B cell (primary cell): ENCODE measurements at regions not wholly inside any gene's neighbourhood (a gene's known extent, or its start where the extent isn't known, plus 50 kb on each side); places are given as distances from the start of the nearest gene placed in this dataset.

ENCODE experiments used
- ATAC-seq: fragments of 200-7000 bp; cut with Tn5 transposase; one replicate; pipeline ENCODE4 v1.10.0; 2021; ENCODE audit warnings: low read depth, mild to moderate bottlenecking, moderate number of reproducible peaks, moderate library complexity
- CTCF ChIA-PET: fragments of 350-600 bp; sonication (Branson Sonifier 250); formaldehyde crosslinking; loops from one replicate; lab custom pipeline; 2021; ENCODE audit warnings: antibody characterized with exemption, inconsistent platforms; lab: Charles Lee
- POLR2A ChIA-PET: fragments of 350-600 bp; sonication (Branson Sonifier 250); formaldehyde crosslinking; loops from one replicate; lab custom pipeline; 2021; ENCODE audit warnings: antibody characterized with exemption; lab: Charles Lee
- DNase-seq: peaks from one replicate; pipeline ENCODE4 v3.0.0; 2013
- H2AFZ ChIP-seq: 2 replicates; pipeline ENCODE4 v1.6.1; 2012; ENCODE audit warnings: mild to moderate bottlenecking, low read depth, low read length; ENCODE audit not compliant: insufficient read depth, poor library complexity, severe bottlenecking
- H3K27ac ChIP-seq, 2 donors: 1 replicate in 1 of 2; 2 replicates in 1 of 2; pipeline ENCODE4 v1.5.1; 2012 to 2013; ENCODE audit warnings: low read length in 2 of 2, mild to moderate bottlenecking in 2 of 2, moderate library complexity in 1 of 2
- H3K27me3 ChIP-seq, 4 experiments: fragments of 200-600 bp in 1 of 4; sonication (generic) in 1 of 4; replicated peaks in 1 of 4; 1 replicate in 2 of 4; 2 replicates in 2 of 4; pipeline versions ENCODE4 v1.6.1 to v1.7.0; 2013 to 2016; ENCODE audit warnings: low read length in 3 of 4, mild to moderate bottlenecking in 2 of 4, mixed read lengths in 1 of 4, moderate library complexity in 1 of 4; ENCODE audit not compliant: insufficient read depth in 4 of 4, control insufficient read depth in 3 of 4; ENCODE audit errors: control extremely low read depth in 1 of 4
- H3K36me3 ChIP-seq, 2 experiments: replicated peaks in 1 of 2; 1 replicate in 1 of 2; 2 replicates in 1 of 2; pipeline versions ENCODE4 v1.6.1 to v1.7.1; 2013; ENCODE audit warnings: low read length in 1 of 2; ENCODE audit not compliant: insufficient read depth in 2 of 2, control insufficient read depth in 1 of 2; ENCODE audit errors: control extremely low read depth in 1 of 2, extremely low read depth in 1 of 2
- H3K4me1 ChIP-seq, 2 donors: fragments of 200-600 bp in 1 of 2; sonication (generic) in 1 of 2; 1 replicate in 1 of 2; 2 replicates in 1 of 2; pipeline versions ENCODE4 v1.5.1 to v1.6.1; 2013 to 2017; ENCODE audit warnings: low read length in 2 of 2; ENCODE audit not compliant: control insufficient read depth in 2 of 2, insufficient read depth in 2 of 2
- H3K4me2 ChIP-seq: replicated peaks from 2 replicates; pipeline ENCODE3; 2012; ENCODE audit warnings: mild to moderate bottlenecking, low read depth, low read length; ENCODE audit not compliant: poor library complexity, severe bottlenecking
- H3K4me3 ChIP-seq, 5 experiments: fragments of 200-600 bp in 1 of 5; sonication (generic) in 1 of 5; 1 replicate in 3 of 5; 2 replicates in 2 of 5; pipeline versions ENCODE4 v1.5.1 to v1.7.0; 2011 to 2016; ENCODE audit warnings: low read length in 4 of 5, mild to moderate bottlenecking in 4 of 5, low read depth in 2 of 5, control low read depth in 1 of 5, moderate library complexity in 1 of 5; ENCODE audit not compliant: insufficient read depth in 1 of 5; ENCODE audit errors: control extremely low read depth in 1 of 5, extremely low read depth in 1 of 5
- H3K79me2 ChIP-seq: fragments of 200-600 bp; sonication (generic); one replicate; pipeline ENCODE4 v1.6.0; 2016; ENCODE audit warnings: low read length; ENCODE audit not compliant: control insufficient read depth, insufficient read depth
- H3K9ac ChIP-seq: fragments of 200-600 bp; sonication (generic); 2 replicates; pipeline ENCODE4 v1.6.1; 2017; ENCODE audit warnings: mild to moderate bottlenecking, low read length, moderate library complexity
- H3K9me3 ChIP-seq, 3 donors: one replicate each; pipeline versions ENCODE4 v1.6.1 to v1.7.1; 2013; ENCODE audit warnings: low read length in 2 of 3; ENCODE audit not compliant: control insufficient read depth in 2 of 3, insufficient read depth in 1 of 3; ENCODE audit errors: control extremely low read depth in 1 of 3
- H4K20me1 ChIP-seq: 2 replicates; pipeline ENCODE4 v1.6.0; 2012; ENCODE audit warnings: mild to moderate bottlenecking, low read length; ENCODE audit not compliant: insufficient read depth, control insufficient read depth, poor library complexity, severe bottlenecking
- H3K27ac Mint-ChIP-seq: one replicate; pipeline ENCODE4 v1.8.0; 2021; ENCODE audit warnings: mixed read lengths
- H3K27me3 Mint-ChIP-seq: one replicate; pipeline ENCODE4 v1.8.0; 2021; ENCODE audit warnings: mixed read lengths
- H3K4me1 Mint-ChIP-seq: one replicate; pipeline ENCODE4 v1.8.0; 2021; ENCODE audit warnings: mixed read lengths
- H3K4me3 Mint-ChIP-seq: one replicate; pipeline ENCODE4 v1.8.0; 2021; ENCODE audit warnings: mixed read lengths
- H3K9me3 Mint-ChIP-seq: one replicate; pipeline ENCODE4 v1.8.0; 2022; ENCODE audit warnings: mixed read lengths; ENCODE audit not compliant: insufficient read depth
- CTCF ChIP-seq: fragments of 200-600 bp; IDR thresholded peaks from one replicate; pipeline ENCODE4 v1.8.0; 2022; ENCODE audit warnings: antibody characterized with exemption, mild to moderate bottlenecking
- EZH2 ChIP-seq: IDR thresholded peaks from 2 replicates; pipeline ENCODE4 v1.6.1; 2012; ENCODE audit warnings: borderline replicate concordance, low read depth, mild to moderate bottlenecking, moderate library complexity, low read length; ENCODE audit not compliant: insufficient read depth, poor library complexity, severe bottlenecking
- WGBS: methylation state at CpG from one replicate; pipeline ENCODE4 v1.1.5; 2013; ENCODE audit warnings: missing lambda C conversion rate; ENCODE audit not compliant: insufficient coverage; 5-methylcytosine and 5-hydroxymethylcytosine counted together
- intact Hi-C: fragments of 100-400 bp; cut with micrococcal nuclease; formaldehyde crosslinking; loops from one replicate; pipeline ENCODE4 v1.10.0; 2022

- Histone ChIP-seq H3K4me3 (no peak overlapping the region), H4K20me1 (no peaks in the 10 kb centered on the region), H3K9ac (no peak overlapping the region), H3K4me2 (no peak overlapping the region), H3K27me3 (no peaks in the 10 kb centered on the region), H3K36me3 (no peaks in the 10 kb centered on the region), H3K4me1 (no peaks in the 10 kb centered on the region), H2AFZ (no peak overlapping the region), H3K27ac (no peak overlapping the region), H3K9me3 (peaks cover 0 to 3% (median 0%) of the 10 kb centered on the region in 3 donors), H3K79me2 (no peaks in the 10 kb centered on the region)
- intact Hi-C loops: no loop called here
- ATAC-seq: no peak
- Mint-ChIP-seq H3K27me3 (no peaks in the 10 kb centered on the region), H3K9me3 (no peaks in the 10 kb centered on the region), H3K4me1 (no peaks in the 10 kb centered on the region), H3K27ac (no peak overlapping the region), H3K4me3 (no peak overlapping the region)
- no peak for TF ChIP-seq CTCF
- ChIA-PET POLR2A (no interaction called here), CTCF (no interaction called here)
- WGBS: no CpG with 5 or more reads among the region's 1 CpG
- no peak for DNase-seq
Observed at GRCh38 chr16:60704726-60705125, 1331.5 kb downstream of the CDH8 start.

- H3K79me2 ChIP-seq: no peaks in the 10 kb centered on the region
- H3K4me1 ChIP-seq: no peaks in the 10 kb centered on the region
- H3K9me3 ChIP-seq: peaks cover 0 to 3% (median 0%) of the 10 kb centered on the region in 3 donors
- intact Hi-C loops: no loop called here
- ChIA-PET CTCF (no interaction called here), POLR2A (no interaction called here)
- Mint-ChIP-seq H3K27me3 (no peaks in the 10 kb centered on the region), H3K4me3 (no peak overlapping the region), H3K4me1 (no peaks in the 10 kb centered on the region), H3K27ac (no peak overlapping the region), H3K9me3 (no peaks in the 10 kb centered on the region)
- H3K9ac ChIP-seq: no peak overlapping the region
- no peak for TF ChIP-seq CTCF
- TF ChIP-seq EZH2: no peak
- no peak overlapping the region for H2AFZ ChIP-seq
- H3K27me3 ChIP-seq: no peaks in the 10 kb centered on the region
- no peaks in the 10 kb centered on the region for H3K36me3 ChIP-seq
- DNase-seq: no peak
- H3K4me3 ChIP-seq: no peak overlapping the region
- no peak for ATAC-seq
- H3K4me2 ChIP-seq: no peak overlapping the region
- H3K27ac ChIP-seq: no peak overlapping the region
- WGBS: no CpG with 5 or more reads among the region's 3 CpGs
- H4K20me1 ChIP-seq: no peaks in the 10 kb centered on the region
Observed at GRCh38 chr16:60703096-60703495, 1333.1 kb downstream of the CDH8 start.
